ENCODE measurements at regions not wholly inside any gene's neighbourhood (a gene's known extent, or its start where the extent isn't known, plus 50 kb on each side); places are given as distances from the start of the nearest gene placed in this dataset.

DNA sequence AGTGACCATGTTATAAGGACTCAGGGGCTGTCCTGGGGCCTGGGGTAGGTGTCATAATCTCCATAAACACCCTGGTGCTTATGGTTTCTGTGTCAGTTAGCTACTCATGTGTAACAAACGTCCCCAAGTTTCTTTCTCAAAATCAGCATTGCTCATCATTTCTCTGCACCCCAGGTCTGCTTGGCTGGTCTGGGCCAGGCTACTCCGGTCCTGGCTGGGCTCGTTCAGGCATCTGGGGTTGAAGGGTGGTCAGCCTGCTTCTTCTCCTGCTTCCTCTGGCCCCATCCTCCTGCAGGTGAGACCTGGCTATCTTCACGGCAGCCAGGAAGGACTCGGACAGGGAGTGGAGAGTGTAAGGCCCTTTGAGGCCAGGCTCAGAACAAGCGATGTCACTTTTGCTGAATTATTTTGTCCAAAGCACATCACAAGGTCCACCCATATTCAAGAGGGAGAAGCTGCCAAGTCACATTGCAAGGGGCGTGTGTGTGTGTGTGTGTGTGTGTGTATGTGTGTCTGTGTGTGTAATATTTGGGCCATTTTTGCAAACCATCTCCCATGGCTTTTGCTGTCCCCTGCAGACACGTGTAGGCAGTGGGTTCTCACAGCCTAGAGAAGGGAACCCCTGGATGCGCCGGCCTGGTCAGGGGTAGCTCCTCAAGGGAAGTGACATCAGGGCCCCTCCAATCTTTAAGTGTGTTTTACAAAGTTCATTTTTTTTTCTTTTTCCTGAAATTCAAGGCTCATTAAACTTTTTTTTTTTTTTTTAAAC is 535.8 kb downstream of the TBC1D22A start:
- no peak for DNase-seq (ENCODE audit: low read depth)

DNA sequence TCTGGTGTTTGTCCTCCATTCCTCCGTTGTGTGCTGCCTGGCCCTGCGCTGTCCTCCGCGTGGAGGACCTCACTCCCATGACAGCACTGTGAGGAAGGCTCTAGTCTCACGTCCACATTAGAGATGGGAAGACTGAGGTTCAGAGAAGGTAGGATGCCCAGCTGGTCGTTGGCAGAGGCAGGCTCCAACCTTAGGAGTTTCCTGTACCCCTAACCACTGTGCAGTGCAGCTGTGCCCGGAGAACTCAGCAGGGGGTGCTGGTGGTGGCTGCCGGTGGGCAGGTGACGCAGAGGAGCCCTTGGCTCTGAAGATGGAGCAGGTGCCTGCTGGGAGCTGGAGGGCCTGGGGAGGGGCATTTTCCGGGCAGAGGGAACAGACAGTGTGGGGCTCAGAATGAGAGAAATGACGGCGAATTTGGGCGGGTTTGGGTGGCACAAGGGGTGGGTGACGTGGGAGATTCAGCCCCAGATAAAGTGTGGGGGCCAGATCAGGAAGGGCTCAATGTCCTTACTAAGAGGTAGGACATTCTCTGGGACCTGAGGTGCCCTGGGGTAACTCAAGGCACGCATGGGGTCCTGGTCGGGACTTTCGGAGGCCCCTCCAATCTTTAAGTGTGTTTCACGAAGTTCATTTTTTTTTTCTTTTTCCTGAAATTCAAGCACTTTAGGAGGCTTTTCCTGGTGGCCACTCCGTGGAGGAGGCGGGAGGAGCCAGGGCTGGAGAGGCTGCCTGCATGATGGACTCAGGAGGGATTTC is 535.0 kb downstream of the TBC1D22A start:
- DNase-seq (ENCODE audit: low read depth): no peak

DNA sequence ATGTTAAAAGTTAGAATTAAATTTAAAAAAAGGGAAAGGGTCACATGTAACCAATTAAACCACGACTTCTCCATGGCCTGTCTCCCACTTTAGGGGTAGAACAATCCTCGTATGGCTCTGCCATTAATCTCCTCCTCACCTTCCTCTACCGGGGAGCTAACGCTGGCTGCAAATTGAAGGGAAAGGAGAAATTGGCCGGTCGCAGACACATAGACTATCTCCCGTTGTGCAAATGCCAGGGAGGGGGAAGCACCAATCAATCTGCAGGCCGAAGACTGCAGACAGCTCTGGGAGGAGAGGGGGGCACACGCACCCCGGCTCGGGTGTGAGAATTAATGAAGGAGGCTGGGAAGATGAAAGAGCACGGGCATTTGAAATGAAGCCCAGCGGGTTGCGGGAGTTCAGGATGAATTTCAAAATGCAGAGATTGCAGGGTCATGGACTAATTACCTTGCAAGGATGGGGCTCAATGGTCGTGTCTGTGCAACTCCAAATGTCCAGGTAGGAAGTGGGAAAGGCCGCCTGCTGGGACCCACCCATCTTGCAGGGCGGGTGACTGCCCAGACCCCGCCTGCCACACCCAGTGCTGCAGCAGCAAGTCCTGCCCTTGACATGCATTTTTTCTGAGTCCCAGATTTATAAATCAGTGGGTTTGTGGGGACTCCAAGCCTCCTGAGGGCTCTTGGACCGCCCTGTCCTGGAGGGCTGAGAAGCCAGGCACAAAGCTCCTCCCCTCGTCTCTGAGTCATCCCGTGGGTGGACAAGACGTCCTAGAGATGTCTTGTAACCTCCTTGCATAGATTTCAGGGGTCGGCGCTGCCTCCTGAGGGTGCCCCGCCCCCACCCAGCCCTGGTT is 534.2 kb downstream of the TBC1D22A start:
- no peak for DNase-seq (ENCODE audit: low read depth)

DNA sequence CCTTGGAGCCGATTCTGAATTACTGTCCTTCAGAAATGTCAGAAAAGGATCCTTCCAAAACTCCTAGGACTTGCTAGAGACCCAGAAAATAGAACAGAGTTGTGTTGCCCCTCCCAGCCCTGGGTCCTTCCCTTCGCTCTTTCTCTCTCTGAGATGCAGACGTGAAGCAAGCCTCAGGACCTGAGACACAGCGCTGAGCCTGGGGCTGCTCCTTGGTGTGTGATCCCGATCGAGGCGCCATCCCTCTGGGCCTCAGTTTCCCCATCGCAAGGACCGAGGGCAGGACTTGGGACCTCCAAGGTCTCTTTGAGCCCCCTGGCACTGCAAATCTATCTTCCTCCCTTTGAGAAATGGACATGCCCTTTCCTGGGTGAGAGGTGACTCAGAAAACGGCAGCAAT is 533.5 kb downstream of the TBC1D22A start:
- no peak for DNase-seq (ENCODE audit: low read depth)

DNA sequence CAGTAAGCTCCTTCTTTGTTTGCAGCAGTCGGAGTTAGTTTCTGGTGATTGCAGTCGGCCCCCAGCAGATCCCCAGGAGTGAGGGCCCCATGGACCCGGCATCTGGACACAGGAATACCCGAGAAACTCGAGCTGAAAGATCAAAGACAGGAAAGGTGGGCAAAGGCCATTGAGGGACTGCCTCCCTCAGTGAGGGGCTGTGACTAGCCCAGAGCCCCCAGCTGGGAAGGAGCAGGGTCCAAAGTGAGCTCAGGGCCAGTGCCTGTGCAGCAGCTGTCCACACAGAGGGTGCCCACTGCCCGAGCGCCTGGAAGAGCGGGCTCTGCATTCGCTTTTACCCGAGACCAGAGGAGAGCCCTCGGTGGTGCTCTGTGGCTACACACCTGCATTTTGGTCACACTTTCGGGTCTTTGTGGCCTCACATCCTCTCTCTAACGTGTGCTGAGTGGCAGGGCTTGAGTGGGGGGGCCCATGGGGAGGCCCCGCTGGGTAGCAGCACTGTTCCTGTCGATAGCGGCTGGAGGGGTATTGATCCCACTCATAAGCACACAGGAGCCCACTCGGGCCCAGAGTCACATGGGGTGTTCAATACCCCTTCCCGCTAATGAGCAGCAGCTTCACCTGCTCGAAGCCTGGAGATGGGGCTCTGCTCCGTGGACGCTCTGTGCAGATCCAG is 532.9 kb downstream of the TBC1D22A start:
- DNase-seq (ENCODE audit: low read depth): no peak

DNA sequence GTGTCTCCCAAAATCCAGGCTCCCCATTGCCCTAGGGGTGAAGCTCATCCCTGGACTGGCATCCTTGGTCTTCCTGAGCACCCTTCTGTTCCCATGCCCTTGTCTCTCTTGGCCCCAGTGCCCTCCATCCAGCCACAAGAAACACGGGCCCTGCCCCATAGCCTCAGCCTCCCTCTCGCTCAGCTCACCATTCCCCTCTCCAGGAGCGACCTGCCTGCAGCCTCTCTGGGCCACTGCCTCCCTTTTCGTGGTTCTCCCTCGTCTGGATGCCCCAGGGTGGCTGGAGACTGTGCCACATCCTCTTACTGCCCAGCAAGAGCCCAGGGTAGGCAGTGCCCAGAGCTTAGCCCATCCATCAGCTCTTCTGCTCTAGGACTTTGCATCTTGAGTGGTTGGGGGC is 532.1 kb downstream of the TBC1D22A start:
- DNase-seq (ENCODE audit: low read depth): no peak

DNA sequence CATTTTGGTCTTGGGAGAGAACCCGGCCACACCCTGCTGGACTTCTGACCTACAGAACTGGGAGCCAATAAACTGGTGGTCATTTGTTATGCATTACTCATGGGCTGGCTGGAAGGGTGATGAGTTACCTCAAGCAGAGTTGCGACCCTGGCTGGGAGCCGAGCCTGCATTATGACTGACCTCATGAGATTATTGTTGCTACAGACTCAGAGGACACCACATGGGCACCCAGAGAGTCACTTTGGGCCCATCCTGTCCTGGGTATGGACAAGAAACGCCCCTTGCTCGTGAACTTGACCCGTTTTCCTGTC is 531.7 kb downstream of the TBC1D22A start:
- DNase-seq (ENCODE audit: low read depth): peak; percentile 3

DNA sequence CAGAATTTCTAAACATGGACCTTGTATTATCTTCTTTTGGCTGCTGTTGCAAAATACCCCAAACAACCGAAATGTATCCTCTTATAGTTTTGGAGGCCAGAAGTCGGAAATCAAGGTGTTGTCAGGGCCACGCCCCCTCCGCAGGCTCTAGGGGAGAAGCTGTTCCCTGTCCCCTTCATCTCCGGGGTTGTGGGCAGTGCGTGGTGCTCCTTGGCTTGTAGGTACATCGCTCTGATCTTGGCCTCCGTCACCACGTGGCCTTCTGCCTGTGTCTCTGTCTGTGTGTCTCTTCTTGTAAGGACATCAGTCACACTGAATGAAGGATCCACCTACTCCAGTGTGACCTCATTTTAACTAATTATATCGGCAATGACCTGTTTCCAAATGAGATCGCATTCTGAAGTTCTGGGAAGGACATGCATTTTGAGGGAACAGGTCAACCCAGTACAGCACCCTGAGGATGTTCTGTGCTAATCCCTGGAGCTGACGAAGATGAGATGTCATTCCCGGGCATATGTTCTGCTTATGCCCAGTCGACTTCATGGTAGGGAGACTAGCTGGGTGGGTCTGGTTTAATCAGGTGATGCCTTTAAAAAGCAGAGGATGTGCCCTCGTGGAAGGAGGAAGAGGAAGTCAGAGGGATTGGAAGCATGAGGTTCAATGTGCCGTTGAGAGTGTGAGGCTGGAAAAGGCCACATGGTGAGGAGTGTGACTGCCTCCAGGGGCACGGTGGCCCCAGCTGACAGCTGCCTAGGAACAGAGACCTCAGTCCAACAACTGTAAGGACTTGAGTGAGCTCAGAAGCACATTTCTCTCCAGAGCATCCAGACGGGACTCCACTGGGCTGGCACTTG is 531.1 kb downstream of the TBC1D22A start:
- no peak for DNase-seq (ENCODE audit: low read depth)

DNA sequence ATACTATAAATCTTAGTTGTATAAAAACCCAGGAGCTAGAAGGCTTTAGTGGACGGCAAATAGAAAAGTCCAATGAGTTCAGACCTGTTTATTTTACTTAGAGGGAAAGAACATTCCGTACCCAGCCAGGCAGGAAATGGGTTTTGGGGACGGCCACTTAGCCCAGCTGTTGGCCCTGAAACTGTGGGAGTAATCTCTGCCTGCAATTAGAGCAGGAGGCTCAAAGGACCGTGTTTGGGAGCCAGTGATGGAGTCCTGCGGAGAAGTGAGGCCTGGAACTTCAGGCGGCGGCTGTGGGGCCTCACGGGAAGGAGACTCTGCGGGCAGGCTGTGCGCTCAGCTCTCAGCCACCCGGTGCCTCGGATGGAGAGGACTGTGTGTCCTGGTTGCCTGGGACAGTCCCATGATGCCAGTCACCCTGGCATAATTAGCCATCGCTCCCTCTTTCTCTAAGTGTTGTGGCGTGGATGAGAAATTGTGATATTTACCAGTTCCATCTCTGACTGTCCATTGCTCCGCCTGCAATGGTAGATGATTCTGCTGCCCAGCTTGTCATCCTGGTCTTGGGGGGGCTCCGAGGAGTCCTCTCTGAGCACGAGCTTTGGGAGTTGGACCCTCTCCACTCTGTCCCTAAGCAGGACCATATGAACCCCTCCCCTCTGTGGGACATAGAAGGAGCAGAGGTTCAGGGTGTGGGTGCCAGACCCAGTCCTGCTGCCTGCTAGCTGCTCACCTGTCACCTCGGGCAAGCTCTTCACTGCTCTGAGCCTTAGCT is 530.3 kb downstream of the TBC1D22A start:
- DNase-seq (ENCODE audit: low read depth): no peak

DNA sequence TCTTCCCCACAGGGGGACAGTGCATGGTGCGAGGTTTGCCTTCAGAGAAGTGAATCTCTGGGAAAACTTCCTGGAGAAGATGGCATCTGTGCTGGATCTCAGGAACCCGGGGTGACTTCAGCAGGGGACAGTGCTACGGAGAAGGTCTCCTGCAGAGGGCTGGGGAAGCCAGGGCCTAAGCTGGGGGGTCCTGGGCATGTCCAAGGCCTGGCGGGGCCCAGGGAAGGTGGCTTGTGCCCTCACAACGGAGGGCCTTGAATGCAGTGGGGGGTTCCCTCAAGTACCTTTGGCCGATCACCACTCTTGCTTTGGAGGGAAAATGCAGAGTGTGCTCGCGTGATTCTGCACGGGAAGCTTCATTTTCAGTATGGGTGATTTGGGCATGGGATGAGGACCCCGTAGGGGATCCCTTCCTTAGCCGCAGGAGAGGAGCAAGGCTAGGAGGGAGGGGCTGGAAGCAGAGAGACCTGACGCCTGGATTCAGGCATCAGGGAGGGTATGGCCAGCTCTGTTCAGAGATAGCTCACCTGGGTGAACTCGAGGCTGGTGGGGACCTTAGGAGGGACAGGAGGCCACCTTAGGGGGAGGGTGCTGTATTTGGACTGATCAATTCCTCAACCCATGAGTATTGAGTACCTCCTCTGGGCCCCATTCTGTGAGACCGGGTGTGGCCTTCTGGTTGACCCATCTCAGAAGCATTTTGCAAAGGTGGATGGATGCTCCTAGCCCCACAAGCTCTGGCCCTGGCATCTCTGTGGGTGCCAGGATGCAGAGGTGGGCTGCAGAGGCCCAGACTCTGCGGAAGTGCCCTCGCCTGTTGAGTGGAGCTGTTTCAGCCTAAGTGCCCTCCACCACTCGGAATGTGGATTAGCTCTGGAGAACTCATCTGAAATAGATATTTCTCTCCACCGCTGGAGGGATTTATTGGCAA is 529.4 kb downstream of the TBC1D22A start:
- no peak for DNase-seq (ENCODE audit: low read depth)

DNA sequence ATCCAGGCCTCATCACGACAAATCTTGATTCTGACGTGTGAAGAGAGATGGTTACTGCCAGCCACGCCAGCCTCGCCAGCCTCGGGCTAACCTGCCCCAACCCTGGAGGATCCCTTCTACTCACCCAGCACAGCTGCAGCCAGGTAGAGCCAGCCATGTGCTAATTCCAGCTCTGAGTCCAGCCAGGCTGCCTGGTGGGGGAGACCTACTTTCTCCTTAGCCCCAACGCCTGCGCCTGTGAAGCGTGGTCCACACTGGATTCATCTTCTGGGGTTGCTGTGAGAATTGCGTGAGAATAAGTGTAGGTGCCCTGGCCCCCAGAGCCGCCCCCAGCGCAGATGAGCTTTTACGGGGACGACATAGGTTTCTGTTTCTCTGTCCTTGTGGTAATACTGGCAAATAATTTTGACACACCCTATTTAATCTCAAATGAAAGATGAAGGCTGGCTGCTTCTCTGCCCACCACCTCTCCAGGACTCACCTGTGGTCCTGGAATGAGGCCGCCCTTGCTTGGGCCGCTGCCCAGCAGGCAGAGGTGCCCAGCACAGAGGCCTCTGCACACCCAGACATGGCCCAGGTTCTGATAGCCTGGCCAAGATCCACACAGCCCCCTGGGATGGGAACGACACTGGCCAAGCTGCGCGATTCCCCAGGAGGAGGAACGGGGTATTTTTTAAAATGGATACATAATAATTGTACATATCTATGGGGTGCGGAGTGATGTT is 528.4 kb downstream of the TBC1D22A start:
- no peak for DNase-seq (ENCODE audit: low read depth)

DNA sequence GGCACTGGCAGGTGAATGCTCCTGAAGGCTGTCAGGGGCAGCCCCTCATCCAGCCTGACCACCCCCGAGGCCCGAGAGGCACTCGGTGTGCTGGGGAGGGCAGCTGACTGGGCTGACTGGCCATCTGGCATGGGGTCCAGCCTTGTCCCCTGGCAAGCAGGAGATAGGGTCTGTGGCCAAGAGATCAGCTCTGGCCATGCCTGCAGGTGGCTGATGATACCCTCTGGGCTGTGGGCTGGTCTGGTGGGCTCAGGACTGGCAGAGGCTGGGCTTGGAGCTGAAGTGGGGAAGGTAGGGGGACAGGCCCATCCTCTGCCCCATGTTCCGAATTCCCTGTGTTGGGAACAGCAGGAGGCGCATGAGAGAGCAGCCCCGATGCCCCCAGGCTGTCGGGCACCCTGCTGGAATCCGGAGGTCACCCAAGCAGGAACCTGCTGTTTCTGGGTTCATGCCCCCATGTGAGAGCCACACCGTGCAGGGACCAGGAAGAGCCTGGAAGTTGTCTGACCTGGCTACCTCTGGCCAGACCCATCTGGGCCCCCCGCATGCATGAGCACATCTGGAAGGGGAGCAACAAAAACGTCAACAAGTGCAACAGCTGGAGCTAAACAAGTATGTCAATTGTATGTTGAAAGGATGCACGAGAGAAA is 527.0 kb downstream of the TBC1D22A start:
- no peak for DNase-seq (ENCODE audit: low read depth)

DNA sequence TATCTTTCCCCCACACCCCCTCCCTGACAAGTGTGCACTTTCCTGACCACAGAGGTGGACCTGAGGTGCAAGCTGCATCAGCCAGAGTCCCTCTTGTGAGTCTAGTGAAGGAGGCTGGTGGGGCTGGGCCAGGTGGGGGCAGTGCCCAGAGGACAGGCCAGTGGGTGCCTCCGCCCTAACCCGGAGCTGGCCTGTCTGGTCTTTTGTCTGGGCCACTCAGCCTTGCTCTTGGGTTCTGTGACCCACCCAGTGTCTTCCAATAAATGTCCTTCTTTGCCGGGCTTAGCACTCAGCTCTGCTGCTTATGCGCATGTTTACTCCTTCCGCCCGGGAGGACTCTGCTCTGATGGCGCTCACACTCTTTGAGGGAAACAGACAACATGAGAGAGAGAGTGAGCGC is 526.2 kb downstream of the TBC1D22A start:
- DNase-seq (ENCODE audit: low read depth): no peak

DNA sequence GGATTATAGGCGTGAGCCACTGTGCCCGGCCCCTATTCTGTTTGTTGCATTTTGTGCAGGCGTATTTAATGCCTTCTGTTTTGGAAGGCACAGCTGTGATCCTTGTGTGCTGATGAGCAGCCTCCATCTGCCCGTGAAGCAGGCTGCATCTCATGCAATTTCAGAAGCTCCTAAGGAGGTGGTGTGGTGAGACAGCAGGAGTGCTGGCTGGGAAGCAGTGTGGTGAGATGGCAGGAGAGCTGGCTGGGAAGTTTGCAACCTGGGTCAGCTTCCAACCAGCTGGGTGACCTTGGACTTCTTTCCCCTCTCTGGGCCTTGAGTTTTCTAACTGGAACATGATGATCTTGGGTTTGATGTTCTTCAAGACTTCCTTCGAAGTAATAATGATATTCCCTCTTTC is 525.1 kb downstream of the TBC1D22A start:
- DNase-seq (ENCODE audit: low read depth): no peak

DNA sequence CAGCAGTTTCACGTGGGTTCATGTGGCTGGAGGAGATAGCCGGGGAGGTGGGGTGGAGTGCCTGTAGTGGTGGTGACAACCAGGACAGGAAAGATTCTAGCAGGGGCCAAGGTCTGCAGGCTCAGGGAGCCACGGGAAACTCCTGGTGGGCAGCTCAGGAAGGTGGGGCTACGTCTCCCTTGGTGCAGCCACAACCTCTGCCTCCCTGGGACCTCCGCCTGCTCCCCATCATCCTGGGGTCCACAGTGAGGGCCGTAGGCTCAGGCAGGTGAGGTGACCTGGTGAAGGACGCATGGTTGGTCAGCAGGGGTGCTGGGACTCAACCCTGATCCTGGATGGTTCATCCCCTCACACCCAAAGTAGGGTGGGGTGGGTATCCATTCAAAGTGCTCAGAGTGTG is 524.1 kb downstream of the TBC1D22A start:
- DNase-seq (ENCODE audit: low read depth): no peak

DNA sequence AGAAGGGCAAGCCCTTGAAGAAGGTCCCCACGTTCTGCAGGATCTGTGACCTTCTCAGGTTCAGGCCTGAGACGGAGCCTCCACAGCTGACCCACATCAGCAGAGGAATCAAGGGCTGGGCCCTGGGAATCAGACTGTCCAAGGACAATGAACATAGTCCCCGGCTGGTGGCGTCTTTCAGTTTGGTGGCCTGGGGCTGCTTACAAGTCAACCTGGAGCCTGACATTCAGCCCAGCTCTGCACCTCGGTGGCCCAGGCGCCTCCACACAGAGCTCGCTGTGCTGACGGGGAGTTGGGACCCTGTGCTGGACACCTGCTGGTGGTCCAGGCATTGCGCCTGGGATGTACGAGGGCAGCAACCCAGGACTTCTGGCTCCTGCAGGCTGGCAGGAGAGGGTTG is 523.5 kb downstream of the TBC1D22A start:
- DNase-seq (ENCODE audit: low read depth): no peak

DNA sequence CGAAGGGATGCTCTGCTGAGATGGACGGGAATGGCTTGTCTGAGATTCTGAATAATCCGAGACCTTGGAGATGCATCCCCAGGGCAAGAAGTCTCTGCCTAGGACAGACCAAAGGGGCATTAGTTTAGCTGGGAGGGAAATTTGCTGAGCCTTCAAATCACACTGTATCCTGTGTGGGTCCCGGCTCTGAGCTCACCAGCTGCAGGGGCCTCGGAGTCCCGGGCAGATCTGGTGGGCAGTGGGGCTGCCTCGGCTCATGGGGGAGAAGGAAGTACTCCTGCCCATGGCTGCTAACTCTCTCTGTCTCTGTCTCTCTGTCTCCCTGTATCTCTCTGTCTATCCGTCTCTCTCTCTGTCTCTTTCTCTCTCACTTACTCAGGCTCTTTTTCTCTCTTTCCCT is 522.4 kb downstream of the TBC1D22A start:
- DNase-seq (ENCODE audit: low read depth): no peak

DNA sequence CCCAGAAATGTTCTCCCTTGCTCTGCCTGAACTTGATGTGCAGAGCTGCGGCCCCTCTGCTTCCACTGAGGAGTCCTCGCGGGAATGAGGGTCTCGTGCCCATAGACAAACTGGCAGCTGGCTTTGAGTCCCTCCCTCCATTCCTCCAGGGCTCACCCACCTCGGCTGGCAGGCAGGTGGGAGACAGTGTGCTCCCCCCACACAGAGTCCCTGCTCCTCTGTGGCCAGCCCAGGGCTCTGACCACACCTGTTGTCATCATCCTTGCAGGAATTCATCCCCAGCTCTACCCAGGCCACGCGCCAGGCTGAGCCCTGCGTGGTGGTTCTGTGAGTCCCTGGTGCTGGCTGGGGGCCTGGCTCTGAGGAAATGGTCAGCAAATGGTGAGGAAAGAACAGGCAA is 521.9 kb downstream of the TBC1D22A start:
- no peak for DNase-seq (ENCODE audit: low read depth)
